Suppressor macrophage treated with lipopolysaccharide for 4 hours (primary cell): ENCODE measurements at regions not wholly inside any gene's neighbourhood (a gene's known extent, or its start where the extent isn't known, plus 50 kb on each side); places are given as distances from the start of the nearest gene placed in this dataset.

Source experiments
- DNase-seq: peaks from one replicate; pipeline ENCODE4 v3.0.0-alpha.2; 2020

DNA sequence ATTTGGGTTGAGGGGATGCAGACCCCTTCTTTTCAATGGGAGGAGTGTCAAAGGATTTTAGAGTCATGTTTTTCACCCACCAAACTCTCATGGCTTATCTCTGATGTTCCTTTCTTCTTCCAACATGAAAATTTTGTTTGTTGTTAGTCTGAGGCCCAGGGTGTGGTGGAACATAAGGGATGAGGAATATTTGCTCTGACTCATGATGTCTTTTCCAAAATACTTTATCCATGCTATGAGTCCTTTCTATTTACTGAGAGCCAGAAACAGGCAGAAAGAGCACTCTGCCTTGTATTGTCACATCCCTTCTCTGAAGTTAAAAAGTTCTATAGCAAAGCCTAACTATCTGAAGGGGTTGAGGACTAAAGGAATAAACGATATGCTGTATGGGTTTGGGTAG, 61.6 kb upstream of the GYPA start:
- no peak for DNase-seq

- no peak for DNase-seq
Observed at GRCh38 chr4:144203155-144203554, 62.6 kb upstream of the GYPA start.

DNA sequence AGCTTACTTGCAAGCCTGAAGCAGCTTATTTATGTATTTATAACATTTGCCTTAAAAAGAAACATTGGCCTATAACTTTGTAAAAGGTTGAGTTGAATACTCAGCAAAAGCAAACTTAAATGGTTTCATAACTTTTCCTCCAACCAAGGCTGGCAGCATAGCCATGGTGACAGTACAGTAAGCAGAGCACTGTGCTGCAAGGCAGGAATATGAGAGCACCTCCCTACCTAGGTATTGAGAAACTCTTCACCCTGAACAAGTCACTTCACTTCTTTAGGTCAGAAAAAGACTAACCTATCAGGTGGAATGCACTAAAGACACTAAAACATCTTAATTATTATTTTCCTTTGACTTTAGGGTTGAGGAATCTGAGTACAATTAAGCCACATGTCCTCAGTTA, 63.9 kb upstream of the GYPA start:
- DNase-seq = no peak

- no peak for DNase-seq
Observed at GRCh38 chr4:144206711-144207110, 66.2 kb upstream of the GYPA start.

DNA sequence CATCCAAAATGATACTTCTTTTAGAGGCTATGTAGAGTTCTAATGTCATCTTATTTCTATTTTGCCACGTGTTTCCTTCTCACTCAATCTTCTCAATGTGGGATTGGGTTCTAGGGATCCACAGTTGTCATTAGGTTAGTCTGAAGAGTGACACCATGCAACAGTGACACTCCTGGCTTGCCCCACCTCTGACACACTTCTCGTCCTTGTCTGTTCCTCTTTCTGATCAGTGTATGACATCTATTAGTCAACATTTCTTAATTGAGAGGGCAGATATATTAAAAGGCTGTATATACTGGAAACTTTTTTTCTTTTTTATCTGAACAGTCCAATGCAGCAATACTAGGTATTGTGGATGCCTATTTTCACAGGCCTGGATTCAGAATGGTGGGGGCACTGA, 67.6 kb upstream of the GYPA start:
- no peak for DNase-seq

DNA sequence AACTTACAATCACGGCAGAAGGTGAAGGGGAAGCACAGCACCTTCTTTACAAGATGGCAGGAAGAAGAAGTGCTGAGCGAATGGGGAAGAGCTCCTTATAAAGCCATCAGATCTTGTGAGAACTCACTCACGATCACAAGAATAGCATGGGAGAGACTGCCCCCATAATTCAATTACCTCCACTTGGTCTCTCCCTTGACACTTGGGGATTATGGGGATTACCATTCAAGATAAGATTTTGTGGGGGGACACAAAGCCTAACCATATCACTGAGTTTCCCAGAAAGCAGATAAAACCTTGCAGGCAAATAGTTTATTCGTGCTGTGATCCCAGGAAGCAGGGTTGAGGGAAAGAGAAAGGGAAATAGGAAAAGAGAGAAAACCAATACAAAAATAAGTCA, 69.0 kb upstream of the GYPA start:
- DNase-seq = no peak

- DNase-seq = no peak
Observed at GRCh38 chr4:144213371-144213770, 72.9 kb upstream of the GYPA start.

- no peak for DNase-seq
Observed at GRCh38 chr4:144223149-144223548, 82.6 kb upstream of the GYPA start.

GRCh38 chr4:144223661-144224060, 83.1 kb upstream of the GYPA start:
- no peak for DNase-seq

DNA sequence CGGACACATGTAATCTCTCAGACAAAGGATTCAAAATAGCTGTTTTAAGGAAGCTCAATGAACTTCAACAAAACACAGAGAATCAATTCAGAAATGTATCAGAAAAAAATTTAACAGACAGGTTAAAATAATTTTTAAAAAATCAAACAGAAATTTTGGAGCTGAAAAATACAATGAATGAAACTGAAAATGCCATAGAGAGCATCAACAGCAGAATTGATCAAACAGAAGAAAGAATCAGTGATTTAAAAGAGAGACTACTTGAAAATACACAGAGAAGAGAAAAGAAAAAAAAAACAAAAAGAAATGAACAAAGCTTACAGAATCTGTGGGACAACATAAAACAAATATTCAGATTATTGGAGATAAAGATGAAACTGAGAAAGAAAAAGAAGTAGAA, 118.8 kb upstream of the GYPA start:
- DNase-seq = no peak

DNA sequence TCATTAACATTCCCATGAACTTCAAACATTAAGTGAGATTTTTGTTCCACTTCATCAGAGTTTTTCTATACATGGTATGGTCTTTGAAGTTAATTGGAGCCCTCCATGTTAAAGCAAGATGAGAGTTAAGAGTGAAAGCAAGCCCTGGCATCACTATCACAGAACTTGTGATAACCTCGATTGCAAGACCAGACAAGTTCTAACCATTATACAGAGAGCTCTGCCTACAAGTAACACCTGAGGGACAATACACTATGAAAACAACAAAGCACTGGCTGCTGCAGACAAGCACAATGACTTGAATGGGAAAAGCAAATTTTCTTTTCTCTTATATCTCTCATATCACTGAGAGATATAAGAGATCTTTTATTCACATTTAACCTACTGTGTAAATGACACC, 126.6 kb upstream of the GYPA start:
- DNase-seq = no peak

- DNase-seq = no peak
Observed at GRCh38 chr4:144280688-144281087, 140.2 kb upstream of the GYPA start.

DNA sequence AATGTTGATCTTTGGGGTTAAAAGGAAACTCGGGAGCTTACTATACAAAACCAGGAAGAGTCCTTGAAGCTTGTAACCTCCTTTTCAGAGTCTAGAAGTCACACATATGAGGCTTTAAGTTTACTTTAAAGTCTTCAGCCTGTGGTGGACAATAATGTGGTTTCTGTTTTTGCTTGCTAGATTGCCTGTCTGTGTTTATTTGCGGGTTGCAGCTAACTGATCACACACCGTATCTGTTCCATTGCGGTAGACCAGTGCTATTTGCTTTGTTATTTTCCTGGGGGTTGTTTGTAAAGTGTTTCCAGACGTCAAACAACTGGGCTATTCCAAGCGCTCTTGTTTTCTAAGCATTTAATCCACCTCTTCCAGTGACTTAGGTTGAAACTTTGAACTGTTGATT, 143.0 kb upstream of the GYPA start:
- DNase-seq = no peak

GRCh38 chr4:144284026-144284425, 143.5 kb upstream of the GYPA start:
- DNase-seq = no peak

- DNase-seq = no peak
Observed at GRCh38 chr4:144288011-144288903, 147.7 kb upstream of the GYPA start.

GRCh38 chr4:144289667-144290428, 149.3 kb upstream of the GYPA start:
- no peak for DNase-seq

- no peak for DNase-seq
Observed at GRCh38 chr4:144291164-144291563, 150.6 kb upstream of the GYPA start.

- DNase-seq = no peak
Observed at GRCh38 chr4:144294211-144294610, 153.7 kb upstream of the GYPA start.

DNA sequence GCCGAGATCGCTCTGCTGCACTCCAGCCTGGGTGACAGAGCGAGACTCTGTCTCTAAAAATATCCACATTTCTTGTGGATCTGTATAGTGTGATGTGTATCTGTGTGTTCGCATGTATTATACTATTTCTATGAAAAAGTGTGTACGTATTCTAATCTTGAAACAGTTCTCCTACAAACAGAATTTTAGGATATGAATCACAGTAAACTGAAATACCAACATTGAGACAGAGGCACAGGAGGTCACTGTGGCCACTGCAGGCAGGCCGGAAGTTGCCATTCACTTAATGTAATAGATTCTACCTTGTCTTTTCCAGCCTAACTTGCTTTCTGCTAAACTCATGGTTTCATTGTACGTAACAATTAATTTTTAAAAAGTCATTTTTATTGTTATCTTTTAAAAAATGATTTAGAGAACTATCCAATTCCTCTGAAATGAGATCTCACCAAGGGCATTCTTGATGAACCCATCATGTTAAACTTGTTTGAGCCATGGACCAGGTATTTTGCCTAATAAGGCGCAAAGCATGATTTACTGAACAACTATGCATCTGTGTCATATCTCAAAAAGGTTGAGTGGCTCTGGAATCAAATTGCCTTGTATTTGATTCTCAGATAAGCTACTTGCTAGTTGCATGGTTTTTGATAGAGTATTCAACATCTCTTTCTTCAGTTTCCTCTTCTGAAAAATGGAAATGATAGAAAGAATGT, 154.9 kb upstream of the GYPA start:
- DNase-seq = no peak

DNA sequence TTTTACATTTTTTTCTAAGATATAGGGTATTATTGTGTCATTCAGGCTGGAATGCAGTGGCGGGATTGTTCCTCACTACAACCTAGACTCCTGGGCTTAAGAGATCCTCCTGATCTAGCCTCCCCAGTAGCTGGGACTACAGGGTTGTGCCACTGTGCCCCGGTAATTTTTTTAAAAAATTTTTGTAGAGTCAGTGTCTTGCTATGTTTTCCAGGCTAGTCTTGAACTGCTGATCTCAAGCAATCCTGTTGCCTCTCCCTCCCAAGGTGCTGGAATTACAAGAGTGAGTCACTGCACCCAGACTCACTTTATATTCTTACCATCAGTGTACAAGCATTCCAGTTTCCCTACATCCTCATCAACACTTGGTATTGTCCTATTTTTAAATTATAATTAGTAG, 156.4 kb upstream of the GYPA start:
- no peak for DNase-seq

- no peak for DNase-seq
Observed at GRCh38 chr4:144298519-144298918, 158.0 kb upstream of the GYPA start.

GRCh38 chr4:144300616-144301015, 160.1 kb upstream of the GYPA start:
- no peak for DNase-seq

GRCh38 chr4:144302704-144303536, 162.4 kb upstream of the GYPA start:
- DNase-seq = no peak
